Caco-2 (cell line): ENCODE measurements at regions not wholly inside any gene's neighbourhood (a gene's known extent, or its start where the extent isn't known, plus 50 kb on each side); places are given as distances from the start of the nearest gene placed in this dataset.

Experiments
- BruUV-seq: library from RNA; stranded (reverse); fragments of 400-500 nt; replicated peaks from 2 replicates; lab custom pipeline; 2021; lab: Mats Ljungman, UMichigan
- CTCF ChIA-PET: fragments of 300-600 bp; sonication (Branson Sonifier 250); formaldehyde crosslinking; loops from one replicate; lab custom pipeline; 2022; ENCODE audit warnings: antibody characterized with exemption; lab: Charles Lee
- POLR2A ChIA-PET: fragments of 300-600 bp; sonication (Branson Sonifier 250); formaldehyde crosslinking; loops from one replicate; lab custom pipeline; 2022; ENCODE audit warnings: antibody characterized with exemption; lab: Charles Lee
- DNase-seq, 2 experiments: peaks; one replicate each; pipeline versions ENCODE4 v3.0.0 to v3.0.0-alpha.2; 2020 to 2022
- H3K27me3 ChIP-seq: replicated peaks from 2 replicates; pipeline ENCODE4 v1.6.0; 2011; ENCODE audit warnings: low read length; ENCODE audit not compliant: control insufficient read depth, insufficient read depth
- H3K36me3 ChIP-seq: 2 replicates; pipeline ENCODE4 v1.5.1; 2011; ENCODE audit warnings: low read length; ENCODE audit not compliant: control insufficient read depth, insufficient read depth
- H3K4me1 ChIP-seq: fragments of 250-450 bp; sonication (Bioruptor Pico); 2 replicates; pipeline ENCODE4 v1.5.1; 2020; ENCODE audit warnings: mild to moderate bottlenecking
- H3K4me3 ChIP-seq: 2 replicates; pipeline ENCODE4 v1.5.1; 2011; ENCODE audit warnings: low read depth, mild to moderate bottlenecking, control low read depth, low read length
- H3K9me3 ChIP-seq: fragments of 250-450 bp; sonication (Bioruptor Pico); 2 replicates; pipeline ENCODE4 v1.5.1; 2020; ENCODE audit warnings: mild to moderate bottlenecking, moderate library complexity
- H3K27ac Mint-ChIP-seq: one replicate; pipeline ENCODE4 v1.8.0; 2022; ENCODE audit warnings: mixed read lengths; ENCODE audit not compliant: unreplicated experiment
- H3K27me3 Mint-ChIP-seq: one replicate; pipeline ENCODE4 v1.8.0; 2022; ENCODE audit warnings: mixed read lengths; ENCODE audit not compliant: insufficient read depth, unreplicated experiment
- H3K36me3 Mint-ChIP-seq: one replicate; pipeline ENCODE4 v1.8.0; 2022; ENCODE audit warnings: mild to moderate bottlenecking, mixed read lengths; ENCODE audit not compliant: insufficient read depth, unreplicated experiment
- H3K4me1 Mint-ChIP-seq: one replicate; pipeline ENCODE4 v1.8.0; 2022; ENCODE audit warnings: low read depth, mixed read lengths; ENCODE audit not compliant: unreplicated experiment
- H3K4me3 Mint-ChIP-seq: one replicate; pipeline ENCODE4 v1.8.0; 2022; ENCODE audit warnings: mild to moderate bottlenecking, moderate library complexity, mixed read lengths; ENCODE audit not compliant: unreplicated experiment
- H3K9me3 Mint-ChIP-seq: one replicate; pipeline ENCODE4 v1.8.0; 2022; ENCODE audit warnings: mixed read lengths; ENCODE audit not compliant: unreplicated experiment
- CTCF ChIP-seq, 2 experiments: fragments of 200-600 bp in 1 of 2; IDR thresholded peaks; 1 replicate in 1 of 2; 2 replicates in 1 of 2; pipeline versions ENCODE4 v1.5.1 to v1.8.0; 2011 to 2022; ENCODE audit warnings: antibody characterized with exemption in 1 of 2, control low read depth in 1 of 2, inconsistent platforms in 1 of 2, low read depth in 1 of 2, low read length in 1 of 2, mild to moderate bottlenecking in 1 of 2, moderate library complexity in 1 of 2; ENCODE audit not compliant: insufficient read depth in 1 of 2, severe bottlenecking in 1 of 2, unreplicated experiment in 1 of 2
- intact Hi-C: fragments of 100-400 bp; cut with micrococcal nuclease; formaldehyde crosslinking; loops from one replicate; pipeline ENCODE4 v1.10.0; 2022; ENCODE audit not compliant: unreplicated experiment

GRCh38 chr17:71330099-71330375 is 790.8 kb upstream of the SOX9 start:
- ChIA-PET CTCF (no interaction called here), POLR2A (no interaction called here)
- Histone ChIP-seq H3K27me3 (no peaks in the 10 kb centered on the region), H3K9me3 (peaks cover 16% of the 10 kb centered on the region; the same call in 1 of the 2 replicates), H3K4me3 (no peak overlapping the region), H3K36me3 (no peaks in the 10 kb centered on the region), H3K4me1 (peaks cover 8% of the 10 kb centered on the region)
- H3K27ac Mint-ChIP-seq: no peak overlapping the region
- no peaks in the 10 kb centered on the region for H3K36me3 Mint-ChIP-seq
- no TSS peak for BruUV-seq
- intact Hi-C loops: no loop called here
- no peak overlapping the region for H3K4me3 Mint-ChIP-seq
- TF ChIP-seq CTCF (IDR thresholded peaks at IDR 0.05; ENCODE audit: insufficient read depth in 1 of 2, low read depth in 1 of 2, low read length in 1 of 2, severe bottlenecking in 1 of 2, unreplicated experiment in 1 of 2): no peak
- H3K9me3 Mint-ChIP-seq: peaks cover 17% of the 10 kb centered on the region
- peaks cover 10% of the 10 kb centered on the region for H3K4me1 Mint-ChIP-seq
- H3K27me3 Mint-ChIP-seq: peaks cover 8% of the 10 kb centered on the region
- DNase-seq: no peak

GRCh38 chr17:71331754-71332325 is 789.0 kb upstream of the SOX9 start:
- BruUV-seq: no TSS peak
- ChIA-PET CTCF (no interaction called here), POLR2A (no interaction called here)
- Histone ChIP-seq H3K36me3 (no peaks in the 10 kb centered on the region), H3K27me3 (no peaks in the 10 kb centered on the region), H3K4me3 (no peak overlapping the region), H3K4me1 (peaks cover 8% of the 10 kb centered on the region), H3K9me3 (peaks cover 16% of the 10 kb centered on the region; the same call in 1 of the 2 replicates)
- no peak for TF ChIP-seq CTCF (IDR thresholded peaks at IDR 0.05; ENCODE audit: insufficient read depth in 1 of 2, low read depth in 1 of 2, low read length in 1 of 2, severe bottlenecking in 1 of 2, unreplicated experiment in 1 of 2)
- H3K4me3 Mint-ChIP-seq: no peak overlapping the region
- H3K27ac Mint-ChIP-seq: no peak overlapping the region
- DNase-seq: no peak
- peaks cover 17% of the 10 kb centered on the region for H3K9me3 Mint-ChIP-seq
- peaks cover 13% of the 10 kb centered on the region for H3K27me3 Mint-ChIP-seq
- peaks cover 10% of the 10 kb centered on the region for H3K4me1 Mint-ChIP-seq
- no peaks in the 10 kb centered on the region for H3K36me3 Mint-ChIP-seq
- intact Hi-C loops: no loop called here

- TF ChIP-seq CTCF (IDR thresholded peaks at IDR 0.05; ENCODE audit: insufficient read depth in 1 of 2, low read depth in 1 of 2, low read length in 1 of 2, severe bottlenecking in 1 of 2, unreplicated experiment in 1 of 2): no peak
- peaks cover 1% of the 10 kb centered on the region for H3K4me1 Mint-ChIP-seq
- H3K4me3 ChIP-seq: no peak overlapping the region
- BruUV-seq: no TSS peak
- H3K4me3 Mint-ChIP-seq: no peak overlapping the region
- DNase-seq: no peak
- no peaks in the 10 kb centered on the region for H3K36me3 Mint-ChIP-seq
- no peak overlapping the region for H3K27ac Mint-ChIP-seq
- no peaks in the 10 kb centered on the region for H3K36me3 ChIP-seq
- H3K27me3 ChIP-seq: no peaks in the 10 kb centered on the region
- intact Hi-C loops: no loop called here
- 0 out of 2 replicates have a peak, but pooled peaks cover 4% of the 10 kb centered on the region for H3K9me3 ChIP-seq
- H3K27me3 Mint-ChIP-seq: peaks cover 16% of the 10 kb centered on the region
- peaks cover 1% of the 10 kb centered on the region for H3K4me1 ChIP-seq
- ChIA-PET POLR2A (no interaction called here), CTCF (no interaction called here)
- peaks cover 7% of the 10 kb centered on the region for H3K9me3 Mint-ChIP-seq
These were observed 786.6 kb upstream of the SOX9 start for GRCh38 chr17:71334048-71334751.
